GM12872 (cell line): ENCODE measurements at regions not wholly inside any gene's neighbourhood (a gene's known extent, or its start where the extent isn't known, plus 50 kb on each side); places are given as distances from the start of the nearest gene placed in this dataset.
A peak's percentile ranks its signal among the peaks of the same experiment; 100 is the strongest.

ENCODE experiments used
- CTCF ChIP-seq: IDR thresholded peaks from 3 replicates; pipeline ENCODE4 v1.5.1; 2011; ENCODE audit warnings: low read depth, mild to moderate bottlenecking, low read length, moderate library complexity; ENCODE audit not compliant: insufficient read depth

DNA sequence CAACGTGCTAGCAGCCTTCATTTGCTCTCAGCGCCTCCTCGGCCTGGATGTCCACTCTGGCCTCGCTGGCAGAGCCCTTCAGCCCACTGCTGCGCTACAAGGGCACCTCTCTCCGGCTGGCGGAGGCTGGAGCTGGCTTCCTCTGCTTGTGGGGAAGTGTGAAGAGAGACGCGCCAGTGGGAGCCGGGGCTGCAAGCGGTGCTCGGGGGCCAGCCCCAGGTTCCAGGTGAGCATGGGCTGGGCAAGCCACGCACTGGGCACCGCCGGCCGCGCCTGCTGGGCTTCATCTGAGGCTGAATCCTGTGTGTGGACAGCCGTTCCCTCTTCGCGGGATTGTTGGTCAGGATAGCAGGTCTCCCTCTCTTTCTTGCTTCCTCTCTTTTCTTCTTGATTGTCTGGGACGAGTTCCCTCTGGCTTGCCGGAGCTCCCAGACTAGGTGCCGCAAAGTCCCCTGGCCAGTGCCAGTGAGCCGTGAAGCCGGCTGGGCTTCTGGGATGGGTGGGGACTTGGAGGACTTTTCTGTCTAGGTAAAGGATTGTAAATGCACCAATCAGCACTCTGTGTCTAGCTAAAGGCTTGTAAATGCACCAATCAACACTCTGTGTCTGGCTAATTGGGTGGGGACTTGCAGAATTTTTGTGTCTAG, 165.0 kb downstream of the HEPH start:
- TF ChIP-seq CTCF: no peak

GRCh38 chrX:66360894-66361293, 196.8 kb downstream of the HEPH start:
- TF ChIP-seq CTCF: no peak

GRCh38 chrX:66384722-66385121, 220.7 kb downstream of the HEPH start:
- no peak for TF ChIP-seq CTCF

DNA sequence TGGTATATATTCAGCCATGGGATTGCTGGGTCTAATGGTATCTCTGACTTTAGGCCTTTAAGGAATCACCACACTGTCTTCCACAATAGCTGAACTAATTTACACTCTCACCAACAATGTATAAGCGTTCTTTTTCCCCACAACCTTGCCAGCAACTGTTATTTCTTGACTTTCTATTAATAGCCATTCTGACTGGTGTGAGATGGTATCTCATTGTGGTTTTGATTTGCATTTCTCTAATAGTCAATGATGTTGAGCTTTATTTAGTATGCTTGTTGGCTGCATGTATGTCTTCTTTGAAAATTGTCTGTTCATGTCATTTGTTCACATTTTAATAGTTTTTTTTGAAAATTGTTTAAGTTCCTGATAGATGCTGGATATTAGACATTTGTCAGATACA, 235.2 kb downstream of the HEPH start:
- TF ChIP-seq CTCF: no peak

GRCh38 chrX:66402165-66402564, 236.7 kb downstream of the EDA2R start:
- no peak for TF ChIP-seq CTCF

DNA sequence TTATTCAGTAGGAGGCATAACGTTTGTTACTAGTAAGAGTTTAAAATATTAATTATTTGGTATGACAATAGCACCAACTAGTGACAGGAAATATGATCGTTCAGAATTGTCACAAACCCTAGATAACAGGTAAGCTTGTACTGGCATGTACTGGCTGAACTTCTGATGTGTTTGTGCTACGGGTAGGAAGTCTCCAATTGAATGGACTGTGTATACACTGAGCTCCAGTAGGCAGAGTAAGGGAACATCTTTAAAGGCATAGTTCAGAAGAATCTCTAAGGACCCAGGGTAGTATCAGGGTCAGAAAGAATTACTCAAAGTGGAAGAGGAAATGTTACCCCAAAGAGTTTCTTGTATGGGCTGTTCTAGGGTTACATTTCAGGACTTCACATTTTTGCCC, 230.4 kb downstream of the EDA2R start:
- peak; percentile 49 for TF ChIP-seq CTCF

GRCh38 chrX:66410806-66411205, 228.1 kb downstream of the EDA2R start:
- TF ChIP-seq CTCF: no peak
